Spleen (tissue), 11 donors: ENCODE measurements at regions not wholly inside any gene's neighbourhood (a gene's known extent, or its start where the extent isn't known, plus 50 kb on each side); places are given as distances from the start of the nearest gene placed in this dataset.

Experiments
- DNase-seq: peaks from one replicate; pipeline ENCODE4 v3.0.0-alpha.2; 2020
- H3K27ac ChIP-seq, 8 donors: fragments of 200-600 bp; sonication (generic) in 7 of 8; 1 replicate in 4 of 8; 2 replicates in 4 of 8; pipeline versions ENCODE4 v1.5.0 to v1.8.0; 2016 to 2021; ENCODE audit warnings: inconsistent platforms in 4 of 8, mild to moderate bottlenecking in 4 of 8, moderate library complexity in 1 of 8
- H3K27me3 ChIP-seq, 7 donors: fragments of 200-600 bp; sonication (generic) in 6 of 7; replicated peaks in 1 of 7; 1 replicate in 4 of 7; 2 replicates in 3 of 7; pipeline versions ENCODE4 v1.5.0 to v1.8.0; 2016 to 2021; ENCODE audit warnings: inconsistent platforms in 3 of 7, mild to moderate bottlenecking in 1 of 7
- H3K36me3 ChIP-seq, 6 donors: fragments of 200-600 bp; sonication (generic) in 5 of 6; 1 replicate in 4 of 6; 2 replicates in 2 of 6; pipeline versions ENCODE4 v1.5.0 to v1.8.0; 2016 to 2021; ENCODE audit warnings: inconsistent platforms in 2 of 6
- H3K4me1 ChIP-seq, 6 donors: fragments of 200-600 bp; sonication (generic) in 5 of 6; 1 replicate in 3 of 6; 2 replicates in 3 of 6; pipeline versions ENCODE4 v1.5.0 to v1.8.0; 2016 to 2021; ENCODE audit warnings: inconsistent platforms in 3 of 6
- H3K4me3 ChIP-seq, 8 donors: fragments of 200-600 bp; sonication (generic) in 7 of 8; 1 replicate in 4 of 8; 2 replicates in 4 of 8; pipeline versions ENCODE4 v1.5.0 to v1.8.0; 2016 to 2021; ENCODE audit warnings: inconsistent platforms in 4 of 8, mild to moderate bottlenecking in 4 of 8, moderate library complexity in 2 of 8
- H3K9me3 ChIP-seq, 8 donors: fragments of 200-600 bp; sonication (generic) in 7 of 8; 1 replicate in 4 of 8; 2 replicates in 4 of 8; pipeline versions ENCODE4 v1.5.0 to v1.8.0; 2016 to 2021; ENCODE audit warnings: inconsistent platforms in 4 of 8
- POLR2A ChIP-seq, 3 donors: fragments of 450-650 bp; IDR thresholded peaks; one replicate each; pipeline ENCODE4 v1.5.1; 2017; ENCODE audit warnings: antibody characterized with exemption in 3 of 3, mild to moderate bottlenecking in 1 of 3
- POLR2AphosphoS5 ChIP-seq, 3 donors: sonication (generic); formaldehyde crosslinking; IDR thresholded peaks; one replicate each; pipeline ENCODE4 v1.5.1; 2017; ENCODE audit warnings: antibody characterized with exemption in 3 of 3
- WGBS, 5 donors: extraction: QIAGEN DNeasy Blood & Tissue Kit in 3 of 5; methylation state at CpG; one replicate each; pipeline versions ENCODE4 v1.1.5 to v1.1.7; 2013 to 2018; 5-methylcytosine and 5-hydroxymethylcytosine counted together
- intact Hi-C: fragments of 100-400 bp; cut with DNase I; formaldehyde crosslinking; loops from one replicate; pipeline ENCODE4 v1.15.0; 2023; ENCODE audit warnings: low total_unique reads
- TF ChIP-seq, protein P1 (sequence below), 11 experiments: fragments of 200-600 bp in 7 of 11; fragments of 450-650 bp in 4 of 11; sonication (generic) in 4 of 11; IDR thresholded peaks in 8 of 11; conservative IDR thresholded peaks in 3 of 11; 1 replicate in 7 of 11; 2 replicates in 4 of 11; pipeline versions ENCODE4 v1.4.0 to v1.8.0; 2016 to 2021; ENCODE audit warnings: antibody characterized with exemption in 11 of 11, inconsistent platforms in 4 of 11, mild to moderate bottlenecking in 1 of 11
- donor health status: healthy with polysubstance abuse.
- donor health status: DM: no; HTN: no; CAD: no; lungs with moderate emphysema.
- donor health status: DM: no; HTN: no; CAD: no.
- donor health status: Bipolar disorder and iron deficiency.
- donor health status: healthy.
- donor health status: DM: no; HTN: no; CAD: no.
- donor health status: DM: yes; HTN: yes; CAD: no.

DNA sequence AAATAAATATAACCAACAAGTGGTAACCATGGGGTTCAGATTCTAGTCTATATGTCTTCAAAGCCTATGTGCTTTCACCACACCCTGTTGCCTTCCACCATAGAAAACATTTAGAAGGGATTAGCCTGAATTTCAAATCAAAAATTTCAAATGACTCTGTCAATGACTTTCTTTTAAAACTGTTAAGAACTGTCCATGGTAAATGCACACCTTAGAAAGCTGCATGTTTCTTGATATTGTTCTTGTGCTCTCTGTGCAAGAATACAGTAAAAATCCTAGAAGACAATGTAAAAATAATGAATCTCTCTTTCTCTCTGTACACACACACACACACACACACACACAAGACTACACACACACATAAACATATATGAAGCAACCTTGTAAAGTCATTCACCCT is 74.6 kb upstream of the EXOC1L start:
- no peak for DNase-seq
- H3K9me3 ChIP-seq = no peaks in the 10 kb centered on the region
- H3K27ac ChIP-seq = no peak overlapping the region
- no peaks in the 10 kb centered on the region for H3K27me3 ChIP-seq
- H3K36me3 ChIP-seq = no peaks in the 10 kb centered on the region
- TF ChIP-seq POLR2AphosphoS5 (IDR thresholded peaks at IDR 0.05) (no peak), POLR2A (IDR thresholded peaks at IDR 0.05) (no peak)
- TF ChIP-seq, protein P1, sequence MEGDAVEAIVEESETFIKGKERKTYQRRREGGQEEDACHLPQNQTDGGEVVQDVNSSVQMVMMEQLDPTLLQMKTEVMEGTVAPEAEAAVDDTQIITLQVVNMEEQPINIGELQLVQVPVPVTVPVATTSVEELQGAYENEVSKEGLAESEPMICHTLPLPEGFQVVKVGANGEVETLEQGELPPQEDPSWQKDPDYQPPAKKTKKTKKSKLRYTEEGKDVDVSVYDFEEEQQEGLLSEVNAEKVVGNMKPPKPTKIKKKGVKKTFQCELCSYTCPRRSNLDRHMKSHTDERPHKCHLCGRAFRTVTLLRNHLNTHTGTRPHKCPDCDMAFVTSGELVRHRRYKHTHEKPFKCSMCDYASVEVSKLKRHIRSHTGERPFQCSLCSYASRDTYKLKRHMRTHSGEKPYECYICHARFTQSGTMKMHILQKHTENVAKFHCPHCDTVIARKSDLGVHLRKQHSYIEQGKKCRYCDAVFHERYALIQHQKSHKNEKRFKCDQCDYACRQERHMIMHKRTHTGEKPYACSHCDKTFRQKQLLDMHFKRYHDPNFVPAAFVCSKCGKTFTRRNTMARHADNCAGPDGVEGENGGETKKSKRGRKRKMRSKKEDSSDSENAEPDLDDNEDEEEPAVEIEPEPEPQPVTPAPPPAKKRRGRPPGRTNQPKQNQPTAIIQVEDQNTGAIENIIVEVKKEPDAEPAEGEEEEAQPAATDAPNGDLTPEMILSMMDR (IDR thresholded peaks at IDR 0.05 in 8 of 11, conservative IDR thresholded peaks at IDR 0.05 in 3 of 11) = no peak
- no peaks in the 10 kb centered on the region for H3K4me1 ChIP-seq
- no peak overlapping the region for H3K4me3 ChIP-seq
- intact Hi-C loops = no loop called here

DNA sequence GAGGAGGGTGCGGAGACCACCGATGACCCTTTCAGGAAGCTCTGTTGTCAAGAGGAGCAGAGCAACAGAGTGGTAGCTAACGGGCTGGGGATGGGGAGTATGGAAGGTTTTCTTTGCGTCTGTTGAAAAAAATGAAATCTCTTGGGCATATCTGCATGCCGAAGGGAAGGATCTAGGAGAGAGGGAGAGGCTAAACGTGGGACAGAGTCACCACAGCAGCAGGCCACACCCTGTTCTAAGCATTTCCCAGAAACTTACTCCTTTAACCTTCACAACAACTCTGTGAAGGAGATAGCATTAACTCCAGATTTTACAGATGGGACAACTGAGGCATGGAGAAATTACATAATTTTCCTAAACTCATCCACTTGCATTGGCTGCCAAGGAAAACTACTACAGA is 71.8 kb upstream of the EXOC1L start:
- H3K4me3 ChIP-seq = no peak overlapping the region
- no peaks in the 10 kb centered on the region for H3K9me3 ChIP-seq
- WGBS, 5 donors = 86 to 89% (median 88%) methylated on average over 6 of the region's 6 CpGs
- intact Hi-C loops = no loop called here
- H3K4me1 ChIP-seq = no peaks in the 10 kb centered on the region
- no peaks in the 10 kb centered on the region for H3K36me3 ChIP-seq
- no peaks in the 10 kb centered on the region for H3K27me3 ChIP-seq
- H3K27ac ChIP-seq = no peak overlapping the region
- TF ChIP-seq POLR2A (IDR thresholded peaks at IDR 0.05) (no peak), POLR2AphosphoS5 (IDR thresholded peaks at IDR 0.05) (no peak)
- TF ChIP-seq, protein P1 (IDR thresholded peaks at IDR 0.05 in 8 of 11, conservative IDR thresholded peaks at IDR 0.05 in 3 of 11) = no peak
- no peak for DNase-seq

DNA sequence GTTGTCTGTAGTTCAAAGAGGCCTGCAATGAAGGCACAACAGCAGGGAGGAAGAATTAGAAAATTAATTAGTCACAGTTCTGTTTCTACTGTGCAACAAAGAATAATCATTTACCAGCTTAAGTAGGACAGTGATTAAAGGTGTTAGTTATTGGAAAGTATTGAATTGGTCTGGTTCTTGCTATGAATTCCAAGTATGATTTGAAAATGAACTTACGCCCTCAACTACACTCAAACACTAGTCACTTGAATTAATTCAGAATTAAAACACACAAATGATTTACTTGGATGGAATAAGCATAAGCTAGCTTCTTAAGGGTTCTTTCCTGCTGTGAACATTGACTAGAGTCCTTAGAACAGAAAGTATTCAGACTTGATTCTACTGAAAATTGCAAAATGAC is 69.9 kb upstream of the EXOC1L start:
- no peaks in the 10 kb centered on the region for H3K27me3 ChIP-seq
- no peak for DNase-seq
- WGBS, 5 donors = 95 to 100% (median 98%) methylated on average over 1 of the region's 1 CpG
- TF ChIP-seq POLR2A (IDR thresholded peaks at IDR 0.05) (no peak), POLR2AphosphoS5 (IDR thresholded peaks at IDR 0.05) (no peak)
- TF ChIP-seq, protein P1 (IDR thresholded peaks at IDR 0.05 in 8 of 11, conservative IDR thresholded peaks at IDR 0.05 in 3 of 11) = no peak
- intact Hi-C loops = no loop called here
- no peaks in the 10 kb centered on the region for H3K36me3 ChIP-seq
- H3K27ac ChIP-seq = no peak overlapping the region
- H3K4me1 ChIP-seq = no peaks in the 10 kb centered on the region
- no peaks in the 10 kb centered on the region for H3K9me3 ChIP-seq
- no peak overlapping the region for H3K4me3 ChIP-seq

DNA sequence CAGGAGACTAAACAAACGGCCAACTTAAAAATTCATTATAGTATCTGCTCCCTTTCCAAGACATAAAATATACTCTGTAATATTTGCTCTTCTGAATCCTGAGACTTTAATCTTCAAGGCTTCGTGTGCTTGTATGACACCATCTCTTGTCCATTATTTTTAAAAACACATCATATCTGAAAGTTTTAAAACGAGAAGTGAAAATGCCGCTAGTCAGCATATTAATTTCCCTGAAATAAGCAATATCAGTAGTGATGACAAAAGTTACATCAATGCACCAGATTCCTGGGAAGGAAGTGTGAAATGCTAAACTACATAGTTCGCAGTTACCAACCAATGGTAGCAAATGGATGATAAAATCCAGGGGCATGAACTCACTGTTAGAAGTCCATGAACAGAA is 66.8 kb upstream of the EXOC1L start:
- Histone ChIP-seq H3K27ac (no peak overlapping the region), H3K9me3 (no peaks in the 10 kb centered on the region), H3K27me3 (no peaks in the 10 kb centered on the region), H3K36me3 (no peaks in the 10 kb centered on the region), H3K4me1 (no peaks in the 10 kb centered on the region), H3K4me3 (no peak overlapping the region)
- no peak for TF ChIP-seq POLR2A (IDR thresholded peaks at IDR 0.05)
- TF ChIP-seq, protein P1 (IDR thresholded peaks at IDR 0.05 in 8 of 11, conservative IDR thresholded peaks at IDR 0.05 in 3 of 11) = no peak
- TF ChIP-seq POLR2AphosphoS5 (IDR thresholded peaks at IDR 0.05) = no peak
- 72 to 82% (median 80%) methylated on average over 5 of the region's 5 CpGs for WGBS, 5 donors
- no peak for DNase-seq
- intact Hi-C loops = no loop called here
